ENCODE measurements at regions not wholly inside any gene's neighbourhood (a gene's known extent, or its start where the extent isn't known, plus 50 kb on each side); places are given as distances from the start of the nearest gene placed in this dataset.

GRCh38 chr5:168022446-168023169 is 268.8 kb upstream of the WWC1 start:
- no peak for DNase-seq (ENCODE audit: low read depth)

GRCh38 chr5:168023191-168023590 is 268.3 kb upstream of the WWC1 start:
- DNase-seq (ENCODE audit: low read depth), result no peak

GRCh38 chr5:168024306-168024705 is 267.1 kb upstream of the WWC1 start:
- DNase-seq (ENCODE audit: low read depth), result no peak

- DNase-seq (ENCODE audit: low read depth), result no peak
Measured at GRCh38 chr5:168027007-168027406, 264.4 kb upstream of the WWC1 start.

- DNase-seq (ENCODE audit: low read depth), result no peak
Measured at GRCh38 chr5:168030912-168031311, 260.5 kb upstream of the WWC1 start.

GRCh38 chr5:168031614-168032013 is 259.8 kb upstream of the WWC1 start:
- DNase-seq (ENCODE audit: low read depth), result no peak

- no peak for DNase-seq (ENCODE audit: low read depth)
Measured at GRCh38 chr5:168039039-168039438, 252.4 kb upstream of the WWC1 start.

- DNase-seq (ENCODE audit: low read depth), result no peak
Measured at GRCh38 chr5:168039566-168040248, 251.7 kb upstream of the WWC1 start.

GRCh38 chr5:168041583-168041982 is 249.9 kb upstream of the WWC1 start:
- DNase-seq (ENCODE audit: low read depth), result no peak

- no peak for DNase-seq (ENCODE audit: low read depth)
Measured at GRCh38 chr5:168042284-168043068, 249.0 kb upstream of the WWC1 start.

GRCh38 chr5:168046163-168046562 is 245.3 kb upstream of the WWC1 start:
- DNase-seq (ENCODE audit: low read depth), result no peak

GRCh38 chr5:168047043-168047668 is 244.3 kb upstream of the WWC1 start:
- peak; percentile 43 for DNase-seq (ENCODE audit: low read depth)

GRCh38 chr5:168047669-168048111 is 243.8 kb upstream of the WWC1 start:
- DNase-seq (ENCODE audit: low read depth), result no peak

GRCh38 chr5:168048486-168048885 is 243.0 kb upstream of the WWC1 start:
- no peak for DNase-seq (ENCODE audit: low read depth)

- DNase-seq (ENCODE audit: low read depth), result no peak
Measured at GRCh38 chr5:168052686-168053085, 238.8 kb upstream of the WWC1 start.

GRCh38 chr5:168054091-168054490 is 237.4 kb upstream of the WWC1 start:
- no peak for DNase-seq (ENCODE audit: low read depth)

GRCh38 chr5:168055141-168055683 is 236.2 kb upstream of the WWC1 start:
- no peak for DNase-seq (ENCODE audit: low read depth)

GRCh38 chr5:168055961-168056360 is 235.5 kb upstream of the WWC1 start:
- no peak for DNase-seq (ENCODE audit: low read depth)

- DNase-seq (ENCODE audit: low read depth), result no peak
Measured at GRCh38 chr5:168056499-168057182, 234.8 kb upstream of the WWC1 start.

GRCh38 chr5:168057905-168058304 is 233.5 kb upstream of the WWC1 start:
- no peak for DNase-seq (ENCODE audit: low read depth)

- no peak for DNase-seq (ENCODE audit: low read depth)
Measured at GRCh38 chr5:168059131-168059530, 232.3 kb upstream of the WWC1 start.

All from myocyte (in vitro differentiated cells).